ENCODE measurements at regions not wholly inside any gene's neighbourhood (a gene's known extent, or its start where the extent isn't known, plus 50 kb on each side); places are given as distances from the start of the nearest gene placed in this dataset.
"Not testable (repeated sequence)": the region's sequence is repeated elsewhere in the genome, so short reads cannot be mapped to it uniquely, and the experiment has no call there.

DNA sequence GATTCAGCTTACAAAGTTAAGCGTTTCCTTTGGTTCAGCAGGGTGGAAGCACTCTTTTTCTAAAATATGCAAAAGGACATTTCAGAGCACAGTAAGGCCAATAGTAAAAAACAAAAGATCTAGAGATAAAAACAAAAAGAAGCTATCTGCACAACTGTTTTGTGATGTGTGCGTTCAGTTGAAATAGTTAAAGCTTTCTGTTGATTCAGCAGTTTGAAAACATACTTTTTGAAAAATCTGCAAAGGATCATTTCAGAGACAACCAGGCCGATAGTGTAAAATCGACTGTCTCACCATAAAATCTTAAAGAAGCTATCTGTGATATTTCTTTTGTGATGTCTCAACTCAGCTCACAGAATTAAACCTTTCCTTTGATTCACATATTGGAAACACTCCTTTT is 300.0 kb upstream of the ALG10B start:
- FAIRE-seq = no peak

DNA sequence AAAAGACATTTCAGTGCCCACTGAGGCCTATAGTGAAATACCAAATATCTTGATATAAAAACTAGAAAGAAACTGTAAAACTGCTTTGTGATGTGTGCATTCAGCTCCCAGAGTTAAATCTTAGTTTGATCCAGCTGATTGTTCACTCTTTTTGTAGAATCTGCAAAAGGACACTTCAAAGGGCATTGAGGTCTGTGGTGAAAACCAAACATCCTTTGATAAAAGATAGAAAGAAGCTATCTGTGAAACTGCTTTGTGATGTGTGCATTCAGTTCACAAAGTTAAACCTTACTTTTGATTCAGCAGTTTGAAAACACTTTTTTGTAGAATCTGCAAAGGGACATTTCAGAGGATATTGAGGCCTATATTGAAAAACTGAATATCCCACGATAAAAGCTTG is 290.7 kb upstream of the ALG10B start:
- FAIRE-seq = no peak

DNA sequence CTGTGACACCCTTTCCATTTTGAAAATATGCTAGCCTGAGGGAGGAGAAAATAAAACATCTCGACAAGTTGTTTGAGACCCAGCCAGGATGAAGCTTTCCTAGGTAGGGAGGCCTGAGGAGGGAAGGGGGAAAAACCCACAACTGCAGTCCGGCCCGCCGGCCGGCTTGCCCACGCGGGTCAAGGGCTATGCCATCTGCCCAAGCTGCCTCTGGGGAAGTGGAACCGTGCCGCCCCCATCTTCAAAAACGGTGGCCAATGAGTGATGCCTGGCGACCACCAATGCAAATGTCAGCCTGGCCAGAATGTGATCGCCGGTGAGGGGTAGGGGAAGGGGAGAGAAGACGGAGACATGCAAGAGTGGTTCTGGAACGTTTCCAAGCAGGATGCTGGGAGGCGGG is 263.5 kb upstream of the ALG10B start:
- no peak for FAIRE-seq

DNA sequence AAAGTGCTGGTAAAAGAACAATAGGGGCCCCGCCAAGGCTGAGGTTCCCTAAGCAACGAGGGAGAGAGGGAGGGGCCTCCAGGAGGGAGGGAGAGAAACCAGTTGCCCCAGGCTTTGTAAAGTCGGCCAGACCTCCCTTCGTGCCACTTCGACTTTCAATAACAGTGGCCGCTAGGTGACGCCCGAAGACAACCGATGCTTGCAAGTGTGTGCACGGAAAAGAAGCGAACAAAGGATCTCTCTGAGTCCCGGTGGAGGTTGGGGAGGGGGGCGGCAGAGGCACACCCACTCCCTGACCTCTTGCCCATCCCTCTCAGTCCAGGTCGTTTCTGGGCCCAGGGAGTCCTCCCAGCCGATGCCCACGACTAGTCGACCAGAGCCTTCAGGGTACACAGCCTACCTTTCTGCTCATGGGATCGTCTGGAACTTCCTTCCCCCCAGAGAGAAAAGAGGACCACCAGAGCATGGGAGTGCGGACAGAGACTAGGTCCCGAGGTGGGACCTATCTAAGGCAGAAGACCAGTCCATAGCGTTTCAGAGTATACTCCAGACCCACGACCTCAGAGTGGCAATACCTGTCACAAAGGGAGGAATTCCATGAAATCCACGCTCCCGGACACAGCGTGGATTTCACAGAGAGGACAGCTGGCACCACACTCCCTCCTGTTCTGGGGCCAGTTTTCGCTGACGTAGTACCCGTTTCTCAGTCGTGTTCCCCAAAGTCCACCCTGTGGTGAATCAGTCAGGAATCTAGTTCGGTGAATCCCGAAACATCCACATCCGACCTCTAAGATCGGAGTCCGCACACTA is 262.7 kb upstream of the ALG10B start:
- no peak for FAIRE-seq

DNA sequence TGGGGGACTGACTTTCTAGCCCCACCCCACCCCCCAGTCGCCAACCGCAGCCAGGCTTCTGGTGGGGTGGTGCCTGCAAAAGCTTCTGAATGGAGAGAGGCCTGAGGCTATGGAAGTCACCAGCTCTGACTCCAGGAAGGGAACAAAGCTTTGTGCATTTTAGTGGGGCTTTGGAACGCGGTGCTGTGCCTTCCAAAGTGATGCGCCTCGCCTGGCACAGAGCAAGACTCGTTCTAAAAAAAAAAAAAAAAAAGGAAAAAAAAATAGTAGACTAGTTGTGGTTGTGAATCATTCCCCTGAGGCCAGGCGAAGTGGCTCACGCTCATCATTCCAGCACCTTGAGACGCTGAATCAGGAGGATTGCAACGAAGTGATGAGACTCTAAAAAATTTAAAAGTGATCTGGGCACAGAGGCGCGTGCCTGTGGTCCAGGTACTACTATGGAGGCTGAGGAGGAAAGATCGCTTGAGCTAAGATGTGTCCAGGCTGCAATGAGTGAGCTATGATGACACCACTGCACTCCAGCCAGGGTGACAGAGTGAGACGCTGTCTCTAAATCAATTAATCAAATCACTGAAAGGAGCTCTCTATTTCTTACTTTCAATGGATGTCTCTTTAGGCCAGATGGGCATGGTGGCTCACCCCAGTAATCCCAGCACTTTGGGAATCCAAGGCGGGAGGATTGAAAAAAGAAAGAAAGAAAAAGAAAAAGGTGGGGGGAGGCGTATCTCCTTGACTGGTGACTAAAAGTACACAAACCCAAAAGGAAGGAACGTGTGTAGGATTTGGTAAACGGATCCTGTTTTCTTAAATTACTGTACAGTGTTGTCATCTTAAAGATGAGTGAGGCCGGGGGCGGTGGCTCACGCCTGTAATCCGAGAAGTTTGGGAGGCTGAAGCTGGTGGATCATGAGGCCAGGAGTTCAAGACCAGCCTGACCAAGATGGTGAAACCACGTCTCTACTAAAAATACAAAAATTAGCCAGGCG is 259.6 kb upstream of the ALG10B start:
- FAIRE-seq = no peak

DNA sequence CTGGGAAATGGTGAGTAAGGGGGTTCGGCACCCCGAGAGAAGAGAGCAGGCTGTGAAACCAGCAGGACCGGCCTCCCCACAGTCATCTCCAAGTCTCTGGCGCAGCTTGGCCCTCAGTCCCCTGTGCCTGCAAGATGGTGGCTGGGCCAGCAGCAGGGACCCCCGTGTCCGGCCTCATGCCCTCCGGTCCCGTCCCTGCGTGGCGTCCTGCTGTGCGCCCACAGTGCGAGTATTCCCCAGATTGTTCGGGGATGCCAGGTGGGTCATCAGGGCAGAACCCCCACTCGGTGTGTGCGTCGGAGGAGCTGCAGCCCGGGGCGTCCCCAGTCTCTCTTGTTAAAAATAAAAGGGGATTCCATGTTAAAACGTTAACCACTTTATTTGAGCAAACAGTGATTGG is 216.9 kb upstream of the ALG10B start:
- no peak for FAIRE-seq

DNA sequence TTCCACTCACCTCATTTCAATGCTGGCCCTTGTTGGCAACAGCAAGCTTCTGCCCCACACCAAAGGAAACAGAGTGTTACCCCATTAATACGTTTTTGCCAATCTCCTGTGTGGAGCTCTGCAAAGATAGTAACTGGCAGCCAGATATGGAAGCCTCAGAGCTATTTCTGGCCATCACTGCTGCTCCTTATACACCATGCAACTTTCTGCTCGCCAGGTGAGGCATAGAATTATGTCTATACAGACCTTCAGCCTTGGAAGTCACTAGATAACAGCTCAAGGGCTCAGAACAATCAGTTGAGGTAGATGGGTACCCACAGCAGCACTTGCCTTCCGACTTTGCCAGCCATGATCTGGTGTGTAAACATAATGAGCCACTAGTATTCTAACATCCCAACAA is 214.8 kb upstream of the ALG10B start:
- no peak for FAIRE-seq

DNA sequence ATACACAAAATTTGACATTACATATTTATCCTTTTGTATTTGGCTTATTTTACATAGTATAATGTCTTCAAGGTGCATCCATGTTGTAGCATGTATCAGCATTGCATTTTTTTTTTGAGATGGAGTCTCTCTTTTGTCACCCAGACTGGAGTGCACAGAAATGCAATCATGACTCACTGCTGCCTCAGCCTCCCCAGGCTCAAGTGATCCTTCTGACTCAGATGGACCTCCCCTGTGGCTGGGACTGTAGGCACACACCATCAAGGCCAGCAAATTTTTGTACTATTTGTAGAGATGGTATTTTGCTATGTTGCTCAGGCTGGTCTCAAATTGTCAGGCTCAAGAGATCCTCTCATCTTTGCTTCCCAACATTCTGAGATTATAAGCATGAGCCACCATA is 214.4 kb upstream of the ALG10B start:
- no peak for FAIRE-seq

- FAIRE-seq = no peak
Observed at GRCh38 chr12:38110026-38110699, 206.4 kb upstream of the ALG10B start.

GRCh38 chr12:38113991-38114390 is 202.6 kb upstream of the ALG10B start:
- FAIRE-seq = no peak

DNA sequence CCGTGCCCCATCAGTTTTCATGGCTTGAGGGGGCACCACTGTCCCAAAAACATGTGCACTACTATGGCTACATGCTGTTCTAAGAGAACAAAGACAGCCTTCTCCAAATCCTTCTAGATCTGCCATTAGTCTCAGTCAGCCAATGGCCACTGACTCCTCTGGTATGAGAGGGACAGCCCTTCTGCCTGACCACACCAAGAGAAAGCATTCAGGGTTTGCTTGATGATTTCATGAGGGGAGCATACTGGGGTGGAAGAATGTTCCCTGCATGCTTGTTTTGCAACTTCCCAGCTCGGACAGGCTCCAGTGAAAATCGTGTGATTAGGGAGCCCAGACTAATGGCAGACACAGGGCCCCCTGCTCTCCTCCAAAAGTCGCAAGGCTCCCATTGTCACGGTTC is 199.6 kb upstream of the ALG10B start:
- FAIRE-seq = no peak

DNA sequence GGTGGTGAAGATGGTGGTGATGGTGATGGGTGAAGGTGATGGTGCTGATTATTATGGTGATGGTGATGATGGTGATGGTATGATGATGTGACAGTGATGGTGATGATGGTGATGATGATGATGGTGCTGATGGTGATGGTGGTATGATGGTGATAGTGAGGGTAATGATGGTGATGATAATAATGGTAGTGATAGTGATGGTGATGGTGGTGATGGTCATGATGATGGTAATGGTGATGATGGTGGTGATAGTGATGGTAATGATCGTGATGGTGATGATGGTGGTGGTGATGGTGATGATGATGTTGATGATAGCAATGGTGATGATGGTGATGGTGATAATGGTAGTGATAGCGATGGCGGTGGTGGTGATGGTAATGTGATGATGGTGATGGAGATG is 197.9 kb upstream of the ALG10B start:
- no peak for FAIRE-seq

- no peak for FAIRE-seq
Observed at GRCh38 chr12:38120438-38120837, 196.1 kb upstream of the ALG10B start.

GRCh38 chr12:38123028-38123427 is 193.5 kb upstream of the ALG10B start:
- not testable (repeated sequence) for FAIRE-seq

GRCh38 chr12:38123566-38124246 is 192.9 kb upstream of the ALG10B start:
- no peak for FAIRE-seq

DNA sequence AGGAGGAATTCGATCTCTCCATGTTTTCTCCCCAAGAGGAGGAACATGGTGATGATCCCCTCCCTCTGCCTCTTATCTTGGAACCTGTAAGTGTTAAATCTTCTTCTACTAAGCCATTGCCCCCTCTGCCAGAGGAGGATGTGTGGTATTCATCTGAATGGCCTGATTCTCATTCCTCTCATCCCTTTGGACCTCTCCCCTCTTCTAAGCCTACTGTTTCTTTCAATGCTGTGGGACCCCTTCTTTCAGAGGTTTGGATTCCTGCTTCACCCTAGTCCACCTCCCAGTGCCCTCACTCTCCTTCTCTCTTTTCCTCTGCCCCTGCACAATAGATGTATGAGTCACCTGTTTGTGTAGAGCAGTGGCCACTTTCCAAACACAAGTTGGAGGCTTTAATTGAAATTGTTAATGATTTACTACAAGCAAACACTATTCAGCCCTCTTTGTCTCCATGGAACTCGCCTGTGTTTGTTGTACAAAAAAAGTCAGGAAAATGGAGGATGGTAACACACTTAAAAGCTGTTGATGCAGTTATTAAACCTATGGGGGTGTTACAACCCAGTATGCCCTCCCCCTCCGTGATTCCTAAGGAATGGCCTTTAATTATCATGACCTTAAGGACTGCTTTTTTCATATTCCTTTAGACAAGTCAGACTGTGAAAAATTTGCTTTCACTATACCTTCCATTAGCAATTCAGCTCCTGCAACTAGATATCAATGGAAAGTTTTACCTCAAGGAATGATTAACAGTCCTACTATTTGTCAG is 192.1 kb upstream of the ALG10B start:
- no peak for FAIRE-seq

GRCh38 chr12:38132139-38132538 is 184.4 kb upstream of the ALG10B start:
- no peak for FAIRE-seq

DNA sequence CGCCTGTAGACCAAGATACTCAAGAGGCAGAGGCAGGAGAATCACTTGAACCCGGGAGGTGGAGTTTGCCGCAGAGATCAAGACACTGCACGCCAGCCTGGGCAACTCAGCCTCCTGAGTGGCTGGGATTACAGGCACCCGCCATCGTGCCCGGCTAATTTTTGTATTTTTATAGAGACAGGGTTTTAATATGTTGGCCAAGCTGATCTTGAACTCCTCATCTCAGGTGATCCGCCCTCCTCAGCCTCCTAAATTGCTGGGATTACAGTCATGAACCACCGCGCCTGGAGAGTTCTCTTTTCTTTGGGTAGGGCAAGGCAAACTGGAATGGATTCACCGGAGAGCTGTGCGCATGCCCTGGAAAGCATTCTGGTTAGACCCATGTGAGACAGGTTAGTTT is 179.3 kb upstream of the ALG10B start:
- FAIRE-seq = no peak

- FAIRE-seq = no peak
Observed at GRCh38 chr12:38137716-38138115, 178.9 kb upstream of the ALG10B start.

GRCh38 chr12:38138225-38139221 is 178.1 kb upstream of the ALG10B start:
- FAIRE-seq = peak; percentile 90

DNA sequence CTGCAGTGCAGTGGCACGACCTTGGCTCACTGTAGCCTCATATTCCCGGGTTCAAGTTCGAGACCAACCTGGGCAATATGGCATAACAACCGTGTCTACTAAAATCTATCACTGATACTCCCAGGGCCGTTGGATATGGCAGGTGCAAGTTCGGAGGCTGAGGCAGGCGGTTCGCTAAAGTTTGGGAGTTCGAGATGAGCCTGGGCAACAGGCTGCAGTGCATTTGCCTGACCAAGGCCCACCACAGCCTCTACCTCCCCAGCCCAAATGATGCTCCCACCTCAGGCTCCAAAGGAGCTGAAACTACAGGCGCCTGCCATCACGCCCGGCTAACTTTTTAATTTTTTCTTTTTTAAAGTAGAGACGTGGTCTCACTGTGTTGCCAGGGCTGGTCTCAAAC is 177.1 kb upstream of the ALG10B start:
- no peak for FAIRE-seq

Data from G401.6 (cell line).